Kidney epithelial cell (primary cell): ENCODE measurements at regions not wholly inside any gene's neighbourhood (a gene's known extent, or its start where the extent isn't known, plus 50 kb on each side); places are given as distances from the start of the nearest gene placed in this dataset.

Experiments used
- DNase-seq: peaks from one replicate; pipeline ENCODE4 v3.0.0-alpha.2; 2010; ENCODE audit warnings: low read depth
- H3K27me3 ChIP-seq: 2 replicates; pipeline ENCODE4 v1.6.0; 2011; ENCODE audit warnings: low read length; ENCODE audit not compliant: control insufficient read depth, insufficient read depth
- H3K36me3 ChIP-seq: 2 replicates; pipeline ENCODE4 v1.5.1; 2011; ENCODE audit warnings: low read length; ENCODE audit not compliant: control insufficient read depth, insufficient read depth
- H3K4me3 ChIP-seq: 2 replicates; pipeline ENCODE4 v1.5.1; 2011; ENCODE audit warnings: low read depth, mild to moderate bottlenecking, control low read depth, low read length
- CTCF ChIP-seq: IDR thresholded peaks from 2 replicates; pipeline ENCODE4 v1.5.1; 2011; ENCODE audit warnings: mild to moderate bottlenecking, moderate library complexity, low read length, control low read depth, inconsistent platforms; ENCODE audit not compliant: insufficient read depth, poor library complexity, severe bottlenecking

GRCh38 chr12:130100634-130101362 lies 61.5 kb upstream of the FZD10 start:
- H3K27me3 ChIP-seq: no peaks in the 10 kb centered on the region
- H3K36me3 ChIP-seq: no peaks in the 10 kb centered on the region
- TF ChIP-seq CTCF: no peak
- H3K4me3 ChIP-seq: no peak overlapping the region
- no peak for DNase-seq

- H3K27me3 ChIP-seq: no peaks in the 10 kb centered on the region
- H3K36me3 ChIP-seq: no peaks in the 10 kb centered on the region
- no peak for TF ChIP-seq CTCF
- no peak overlapping the region for H3K4me3 ChIP-seq
- no peak for DNase-seq
These were observed 60.9 kb upstream of the FZD10 start for GRCh38 chr12:130101370-130101769.

- no peak for DNase-seq
- Histone ChIP-seq H3K4me3 (no peak overlapping the region), H3K27me3 (no peaks in the 10 kb centered on the region), H3K36me3 (no peaks in the 10 kb centered on the region)
- TF ChIP-seq CTCF: no peak
These were observed 60.0 kb upstream of the FZD10 start for GRCh38 chr12:130102266-130102665.

GRCh38 chr12:130104571-130105106 lies 57.6 kb upstream of the FZD10 start:
- no peak for DNase-seq
- Histone ChIP-seq H3K36me3 (no peaks in the 10 kb centered on the region), H3K27me3 (peaks cover 2% of the 10 kb centered on the region), H3K4me3 (no peak overlapping the region)
- no peak for TF ChIP-seq CTCF

- H3K36me3 ChIP-seq: no peaks in the 10 kb centered on the region
- H3K4me3 ChIP-seq: no peak overlapping the region
- TF ChIP-seq CTCF: no peak
- DNase-seq: no peak
- peaks cover 2% of the 10 kb centered on the region for H3K27me3 ChIP-seq
These were observed 53.0 kb upstream of the FZD10 start for GRCh38 chr12:130109062-130109945.
